Osteoblast (primary cell): ENCODE measurements at regions not wholly inside any gene's neighbourhood (a gene's known extent, or its start where the extent isn't known, plus 50 kb on each side); places are given as distances from the start of the nearest gene placed in this dataset.

ENCODE experiments used
- DNase-seq: peaks from one replicate; pipeline ENCODE4 v3.0.0; 2011; ENCODE audit warnings: low spot score, mixed read lengths; ENCODE audit not compliant: insufficient read length; ENCODE audit errors: missing footprints
- H2AFZ ChIP-seq: 2 replicates; pipeline ENCODE4 v1.6.0; 2011; ENCODE audit warnings: mild to moderate bottlenecking, low read length
- H3K27ac ChIP-seq: 2 replicates; pipeline ENCODE4 v1.5.1; 2011; ENCODE audit warnings: mild to moderate bottlenecking, low read depth, low read length, moderate library complexity
- H3K27me3 ChIP-seq: 2 replicates; pipeline ENCODE4 v1.6.0; 2012; ENCODE audit warnings: mild to moderate bottlenecking, control low read depth, inconsistent platforms, low read length, moderate library complexity; ENCODE audit not compliant: insufficient read depth
- H3K36me3 ChIP-seq: 2 replicates; pipeline ENCODE4 v1.5.1; 2011; ENCODE audit warnings: mild to moderate bottlenecking, low read length, control low read depth, moderate library complexity; ENCODE audit not compliant: insufficient read depth
- H3K4me1 ChIP-seq: 2 replicates; pipeline ENCODE4 v1.5.1; 2011; ENCODE audit warnings: mild to moderate bottlenecking, low read length, control low read depth, moderate library complexity; ENCODE audit not compliant: insufficient read depth
- H3K4me2 ChIP-seq: 2 replicates; pipeline ENCODE4 v1.6.0; 2011; ENCODE audit warnings: mild to moderate bottlenecking, low read length; ENCODE audit not compliant: insufficient read depth
- H3K4me3 ChIP-seq: fragments of 200-600 bp; sonication (generic); 3 replicates; pipeline ENCODE4 v1.5.1; 2012; ENCODE audit warnings: mild to moderate bottlenecking, low read length, inconsistent platforms; ENCODE audit not compliant: insufficient read depth
- H3K79me2 ChIP-seq: 2 replicates; pipeline ENCODE4 v1.6.0; 2012; ENCODE audit warnings: mild to moderate bottlenecking, low read length, control low read depth, inconsistent platforms; ENCODE audit not compliant: insufficient read depth
- H3K9me3 ChIP-seq: 2 replicates; pipeline ENCODE4 v1.5.1; 2011; ENCODE audit warnings: low read depth, low read length, control low read depth
- H4K20me1 ChIP-seq: 2 replicates; pipeline ENCODE4 v1.6.0; 2012; ENCODE audit warnings: mild to moderate bottlenecking, low read length, control low read depth; ENCODE audit not compliant: insufficient read depth
- TF ChIP-seq, protein P1 (sequence below): IDR thresholded peaks from 2 replicates; pipeline ENCODE4 v1.5.1; 2011; ENCODE audit warnings: mild to moderate bottlenecking, low read depth, low read length, moderate library complexity; ENCODE audit errors: extremely low read depth

DNA sequence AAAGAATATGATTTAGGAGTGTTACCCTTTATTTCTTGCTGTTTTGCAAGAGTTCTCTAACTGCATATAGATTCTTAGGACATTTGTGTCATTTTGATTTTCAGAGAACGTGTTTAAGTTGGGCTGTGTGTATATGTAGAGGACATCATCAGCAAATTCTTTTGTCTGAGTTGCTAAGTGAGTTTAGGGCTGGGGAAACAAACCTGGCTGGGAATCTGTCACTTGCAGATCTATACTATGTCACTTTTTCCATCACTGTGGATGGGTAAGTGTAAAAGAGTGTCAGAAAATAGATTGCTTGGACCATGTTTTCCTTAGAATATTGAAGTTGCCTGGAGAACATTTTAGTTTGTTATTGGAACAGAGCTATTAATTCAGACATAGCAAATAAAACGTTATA is 349.1 kb upstream of the NEGR1 start:
- Histone ChIP-seq H4K20me1 (no peaks in the 10 kb centered on the region), H3K4me1 (peaks cover 15% of the 10 kb centered on the region), H3K27me3 (no peaks in the 10 kb centered on the region), H3K9me3 (no peaks in the 10 kb centered on the region), H3K79me2 (no peaks in the 10 kb centered on the region), H3K27ac (no peak overlapping the region), H3K4me3 (no peak overlapping the region), H3K36me3 (no peaks in the 10 kb centered on the region), H3K4me2 (no peak overlapping the region), H2AFZ (no peak overlapping the region)
- TF ChIP-seq, protein P1, sequence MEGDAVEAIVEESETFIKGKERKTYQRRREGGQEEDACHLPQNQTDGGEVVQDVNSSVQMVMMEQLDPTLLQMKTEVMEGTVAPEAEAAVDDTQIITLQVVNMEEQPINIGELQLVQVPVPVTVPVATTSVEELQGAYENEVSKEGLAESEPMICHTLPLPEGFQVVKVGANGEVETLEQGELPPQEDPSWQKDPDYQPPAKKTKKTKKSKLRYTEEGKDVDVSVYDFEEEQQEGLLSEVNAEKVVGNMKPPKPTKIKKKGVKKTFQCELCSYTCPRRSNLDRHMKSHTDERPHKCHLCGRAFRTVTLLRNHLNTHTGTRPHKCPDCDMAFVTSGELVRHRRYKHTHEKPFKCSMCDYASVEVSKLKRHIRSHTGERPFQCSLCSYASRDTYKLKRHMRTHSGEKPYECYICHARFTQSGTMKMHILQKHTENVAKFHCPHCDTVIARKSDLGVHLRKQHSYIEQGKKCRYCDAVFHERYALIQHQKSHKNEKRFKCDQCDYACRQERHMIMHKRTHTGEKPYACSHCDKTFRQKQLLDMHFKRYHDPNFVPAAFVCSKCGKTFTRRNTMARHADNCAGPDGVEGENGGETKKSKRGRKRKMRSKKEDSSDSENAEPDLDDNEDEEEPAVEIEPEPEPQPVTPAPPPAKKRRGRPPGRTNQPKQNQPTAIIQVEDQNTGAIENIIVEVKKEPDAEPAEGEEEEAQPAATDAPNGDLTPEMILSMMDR = no peak
- DNase-seq = no peak

DNA sequence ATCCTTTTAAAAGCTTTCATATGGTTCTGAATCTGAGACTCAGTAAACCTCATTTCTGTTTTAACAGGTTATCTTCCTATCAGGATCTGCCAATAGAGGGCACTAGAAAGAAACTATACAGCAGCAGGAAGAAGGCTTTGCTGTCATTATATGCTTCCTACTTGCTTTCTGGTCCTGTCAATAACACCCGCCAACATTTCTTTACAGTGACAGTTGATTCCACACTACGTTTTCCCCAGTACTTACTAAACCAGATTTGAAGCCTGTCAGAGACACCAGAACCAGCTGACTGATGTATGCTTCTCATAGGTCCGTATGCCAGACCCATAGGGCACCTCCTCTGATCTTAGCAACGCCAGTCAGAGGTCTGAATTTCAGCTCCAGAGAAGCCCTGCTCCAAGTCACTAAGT is 341.0 kb upstream of the NEGR1 start:
- Histone ChIP-seq H3K4me1 (no peaks in the 10 kb centered on the region), H4K20me1 (no peaks in the 10 kb centered on the region), H3K27me3 (no peaks in the 10 kb centered on the region), H3K79me2 (no peaks in the 10 kb centered on the region), H3K36me3 (no peaks in the 10 kb centered on the region), H2AFZ (peak overlapping the region; percentile 97), H3K4me3 (peak overlapping the region; percentile 59), H3K9me3 (no peaks in the 10 kb centered on the region), H3K4me2 (peak overlapping the region; percentile 92), H3K27ac (no peak overlapping the region)
- peak; percentile 21 for DNase-seq
- TF ChIP-seq, protein P1 = peak; percentile 71

DNA sequence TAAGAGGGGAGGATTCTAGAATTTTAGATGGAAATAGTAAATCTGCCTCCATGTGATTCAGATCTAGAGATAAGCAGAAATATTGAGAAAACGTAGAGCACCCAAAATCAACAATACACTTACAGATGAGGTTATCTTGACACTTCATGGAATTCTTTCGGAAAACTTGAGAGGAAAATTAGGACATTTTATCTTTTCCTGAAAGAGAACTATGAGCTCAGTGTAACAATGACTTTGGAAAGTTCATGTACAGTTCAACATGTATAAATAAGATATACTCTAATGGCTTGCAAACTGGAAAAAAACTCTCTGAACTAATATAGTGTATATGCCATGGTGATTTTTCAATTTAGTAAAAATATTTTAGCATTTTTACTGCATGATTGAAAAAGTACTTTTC is 338.1 kb upstream of the NEGR1 start:
- Histone ChIP-seq H4K20me1 (no peaks in the 10 kb centered on the region), H3K4me2 (no peak overlapping the region), H3K27ac (no peak overlapping the region), H3K9me3 (no peaks in the 10 kb centered on the region), H3K36me3 (no peaks in the 10 kb centered on the region), H3K79me2 (no peaks in the 10 kb centered on the region), H3K4me1 (no peaks in the 10 kb centered on the region), H2AFZ (no peak overlapping the region), H3K4me3 (no peak overlapping the region), H3K27me3 (no peaks in the 10 kb centered on the region)
- no peak for DNase-seq
- TF ChIP-seq, protein P1 = no peak

DNA sequence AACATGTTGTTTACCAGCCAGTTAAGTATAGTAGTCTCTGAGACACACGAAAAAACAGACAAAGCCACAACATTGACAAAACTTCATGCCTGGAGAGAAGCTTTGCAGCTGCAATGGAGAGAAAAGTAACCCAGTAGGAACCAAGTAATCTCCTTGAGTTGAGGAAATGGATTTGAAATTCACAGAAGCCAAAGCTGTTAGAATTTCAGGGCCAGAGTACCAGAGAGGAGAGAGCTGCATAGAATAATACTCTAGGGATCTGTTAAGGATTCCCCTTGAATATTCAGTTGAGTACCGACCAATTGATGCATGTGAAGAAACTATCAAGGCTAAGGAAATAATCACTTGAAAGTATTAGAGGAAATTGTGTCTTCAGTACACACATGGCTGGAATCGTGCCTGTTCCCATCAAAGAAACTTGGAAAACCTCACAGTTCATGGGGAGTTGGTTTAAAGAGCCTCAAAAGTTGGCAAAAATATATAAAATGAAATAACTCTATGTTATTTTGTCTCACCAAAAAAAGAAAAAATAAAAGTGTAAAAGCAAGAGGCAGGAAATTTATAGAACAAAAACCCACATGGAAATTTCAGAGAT is 324.0 kb upstream of the NEGR1 start:
- Histone ChIP-seq H3K4me3 (no peak overlapping the region), H3K4me2 (no peak overlapping the region), H3K4me1 (no peaks in the 10 kb centered on the region), H3K36me3 (no peaks in the 10 kb centered on the region), H3K79me2 (no peaks in the 10 kb centered on the region), H3K27me3 (no peaks in the 10 kb centered on the region), H2AFZ (no peak overlapping the region), H3K27ac (no peak overlapping the region), H4K20me1 (no peaks in the 10 kb centered on the region), H3K9me3 (no peaks in the 10 kb centered on the region)
- DNase-seq = no peak
- TF ChIP-seq, protein P1 = no peak
